Fibroblast of the aortic adventitia (primary cell): ENCODE measurements at regions not wholly inside any gene's neighbourhood (a gene's known extent, or its start where the extent isn't known, plus 50 kb on each side); places are given as distances from the start of the nearest gene placed in this dataset.

Experiments used
- DNase-seq: peaks from one replicate; pipeline ENCODE4 v3.0.0-alpha.2; 2010; ENCODE audit warnings: low read depth
- H3K4me3 ChIP-seq: 2 replicates; pipeline ENCODE4 v1.5.1; 2011; ENCODE audit warnings: low read depth, mild to moderate bottlenecking, control low read depth, low read length, moderate library complexity
- TF ChIP-seq, protein P1 (sequence below): IDR thresholded peaks from 2 replicates; pipeline ENCODE4 v1.5.1; 2011; ENCODE audit warnings: mild to moderate bottlenecking, low read length, control low read depth, inconsistent platforms; ENCODE audit not compliant: insufficient read depth

DNA sequence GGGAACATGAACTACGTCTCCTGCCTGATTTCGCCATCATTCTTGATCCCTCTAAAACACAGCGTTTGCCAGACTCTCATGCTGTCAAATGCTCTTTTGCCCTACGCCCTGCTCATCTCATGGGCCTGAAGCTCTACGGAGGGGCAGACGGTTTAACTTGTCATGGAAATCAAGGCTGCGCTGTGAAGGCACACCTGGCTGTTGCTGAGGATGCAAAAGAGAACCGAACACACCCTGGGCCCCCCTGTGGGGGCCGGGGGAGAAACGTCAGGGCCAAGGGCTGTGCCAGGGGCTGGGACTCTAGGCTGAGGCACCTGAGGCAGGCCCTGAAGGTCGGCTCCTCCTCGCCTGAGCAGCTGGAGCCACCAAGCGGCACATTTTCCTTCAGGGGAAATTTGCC, 957.2 kb downstream of the BRD1 start:
- H3K4me3 ChIP-seq, result no peak overlapping the region
- TF ChIP-seq, protein P1, sequence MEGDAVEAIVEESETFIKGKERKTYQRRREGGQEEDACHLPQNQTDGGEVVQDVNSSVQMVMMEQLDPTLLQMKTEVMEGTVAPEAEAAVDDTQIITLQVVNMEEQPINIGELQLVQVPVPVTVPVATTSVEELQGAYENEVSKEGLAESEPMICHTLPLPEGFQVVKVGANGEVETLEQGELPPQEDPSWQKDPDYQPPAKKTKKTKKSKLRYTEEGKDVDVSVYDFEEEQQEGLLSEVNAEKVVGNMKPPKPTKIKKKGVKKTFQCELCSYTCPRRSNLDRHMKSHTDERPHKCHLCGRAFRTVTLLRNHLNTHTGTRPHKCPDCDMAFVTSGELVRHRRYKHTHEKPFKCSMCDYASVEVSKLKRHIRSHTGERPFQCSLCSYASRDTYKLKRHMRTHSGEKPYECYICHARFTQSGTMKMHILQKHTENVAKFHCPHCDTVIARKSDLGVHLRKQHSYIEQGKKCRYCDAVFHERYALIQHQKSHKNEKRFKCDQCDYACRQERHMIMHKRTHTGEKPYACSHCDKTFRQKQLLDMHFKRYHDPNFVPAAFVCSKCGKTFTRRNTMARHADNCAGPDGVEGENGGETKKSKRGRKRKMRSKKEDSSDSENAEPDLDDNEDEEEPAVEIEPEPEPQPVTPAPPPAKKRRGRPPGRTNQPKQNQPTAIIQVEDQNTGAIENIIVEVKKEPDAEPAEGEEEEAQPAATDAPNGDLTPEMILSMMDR, result no peak
- DNase-seq, result no peak

DNA sequence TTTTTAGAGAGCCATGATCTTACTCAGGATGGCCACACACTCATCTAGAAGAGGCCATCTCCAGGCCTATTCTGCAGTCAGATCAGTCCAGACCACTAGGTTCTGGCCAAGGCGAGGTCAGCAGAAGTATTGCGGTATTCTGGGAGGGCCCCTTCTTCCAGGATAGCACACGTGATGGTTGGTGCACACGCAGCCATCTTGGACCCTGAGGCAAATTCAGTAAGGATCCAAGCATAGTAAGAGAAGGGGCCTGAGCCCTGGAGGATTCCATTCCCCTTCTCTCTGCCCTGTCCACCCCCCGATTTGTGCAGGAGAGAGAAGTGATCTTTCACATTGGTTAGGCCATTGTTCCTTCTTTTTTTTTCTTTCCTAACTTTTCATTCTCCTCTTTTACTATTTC, 957.9 kb downstream of the BRD1 start:
- TF ChIP-seq, protein P1, result no peak
- H3K4me3 ChIP-seq, result no peak overlapping the region
- no peak for DNase-seq

DNA sequence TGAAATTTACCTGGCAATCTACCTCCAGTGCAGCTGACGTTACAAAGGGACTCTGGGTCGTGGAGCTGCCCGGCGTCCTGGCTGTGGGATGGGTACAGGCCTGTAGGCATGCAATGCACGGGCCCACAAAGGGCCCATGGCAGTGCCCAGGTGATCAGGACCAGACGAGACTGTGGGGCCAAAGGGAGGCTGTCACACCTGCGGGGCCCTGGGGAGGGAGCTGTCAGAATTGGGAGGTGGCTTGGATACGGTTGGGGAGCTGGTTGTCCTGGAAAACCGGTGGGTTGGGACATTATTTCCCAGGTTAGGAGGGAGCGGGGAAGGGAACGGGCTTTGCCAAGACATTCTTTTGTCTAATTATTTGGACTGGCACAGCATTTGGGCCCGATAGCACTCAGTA, 958.5 kb downstream of the BRD1 start:
- DNase-seq, result no peak
- TF ChIP-seq, protein P1, result no peak

DNA sequence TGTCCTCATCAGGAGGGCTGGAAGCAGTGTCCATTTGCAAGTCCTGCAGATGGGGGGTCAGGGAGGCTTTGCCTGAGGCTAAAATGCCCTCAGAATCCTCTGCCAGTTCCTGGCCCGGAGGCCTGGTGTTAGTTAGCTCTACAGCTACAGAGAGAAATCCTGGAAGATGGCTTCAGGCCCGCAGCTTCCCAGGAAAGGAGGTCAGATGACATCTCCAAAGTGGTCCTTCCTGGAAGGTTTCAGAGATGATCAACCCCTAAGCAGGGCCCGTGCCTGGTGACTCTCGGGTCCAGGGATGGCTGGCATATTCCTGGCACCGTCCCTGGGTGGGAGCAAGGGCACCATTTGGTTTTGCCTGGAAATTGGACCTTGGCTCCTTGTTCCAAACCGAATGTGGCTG, 959.1 kb downstream of the BRD1 start:
- no peak for DNase-seq

More for the DNA sequence above, 958.5 kb downstream of the BRD1 start:
- H3K4me3 ChIP-seq, result no peak overlapping the region

DNA sequence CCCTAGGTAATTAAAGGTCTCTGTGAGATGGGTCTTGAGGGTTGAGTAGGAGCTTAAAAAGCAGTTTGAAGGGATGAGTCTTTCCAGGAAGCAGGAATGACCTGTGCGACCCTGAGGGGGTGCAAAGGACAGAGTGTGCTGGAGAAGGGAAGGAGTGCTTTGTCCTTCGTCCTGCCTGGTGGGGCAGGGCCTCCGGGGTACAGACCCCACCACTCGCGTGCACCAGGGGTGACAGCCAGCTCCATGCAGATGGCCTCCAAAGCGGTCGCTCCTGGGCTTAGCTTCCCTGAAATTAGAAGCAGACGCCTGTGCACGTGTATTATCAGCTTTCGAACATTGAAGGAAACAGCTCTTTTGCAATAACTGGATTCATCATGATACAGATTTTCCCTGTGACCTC, 959.8 kb downstream of the BRD1 start:
- TF ChIP-seq, protein P1, result no peak
- H3K4me3 ChIP-seq, result no peak overlapping the region
- no peak for DNase-seq

More for the DNA sequence above, 959.1 kb downstream of the BRD1 start:
- no peak overlapping the region for H3K4me3 ChIP-seq
- TF ChIP-seq, protein P1, result no peak

DNA sequence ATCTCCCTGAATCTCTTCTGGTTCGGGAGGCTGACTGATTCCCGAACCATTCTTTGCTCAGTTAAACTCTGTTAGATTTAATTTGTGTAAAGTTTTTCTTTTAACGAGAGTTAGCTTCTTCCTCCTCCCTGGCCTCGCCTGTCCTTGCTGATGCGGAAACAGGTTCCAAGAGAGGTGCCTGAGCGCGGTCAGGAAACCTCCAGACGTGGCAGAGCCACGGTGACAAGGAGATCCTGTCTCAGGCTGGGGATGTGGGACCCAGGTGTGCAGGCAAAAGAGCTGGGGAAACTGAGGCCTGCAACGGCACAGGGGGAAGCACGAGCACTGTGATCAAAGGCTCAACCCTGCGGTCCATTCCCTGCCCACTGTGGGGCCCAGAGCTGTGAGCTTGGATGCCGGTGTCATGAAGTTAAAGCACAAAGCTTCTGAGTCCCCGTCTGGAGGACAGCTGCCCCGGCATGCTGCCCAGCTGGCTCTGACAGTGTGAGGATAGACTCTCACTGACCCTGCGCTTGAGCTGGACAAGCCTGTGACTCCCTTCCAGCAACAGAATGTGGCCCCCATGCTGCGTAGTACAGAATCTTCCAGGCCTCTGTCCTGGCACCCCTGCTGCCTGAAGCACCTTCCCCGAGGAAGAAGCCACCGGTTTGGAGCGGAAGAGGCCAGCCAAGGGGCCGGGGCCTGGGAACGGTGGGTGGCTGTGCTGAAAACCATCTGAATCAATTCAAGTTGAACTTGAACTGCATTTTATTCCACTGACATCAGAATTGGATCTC, 960.6 kb downstream of the BRD1 start:
- TF ChIP-seq, protein P1, result no peak
- no peak overlapping the region for H3K4me3 ChIP-seq
- DNase-seq, result no peak

DNA sequence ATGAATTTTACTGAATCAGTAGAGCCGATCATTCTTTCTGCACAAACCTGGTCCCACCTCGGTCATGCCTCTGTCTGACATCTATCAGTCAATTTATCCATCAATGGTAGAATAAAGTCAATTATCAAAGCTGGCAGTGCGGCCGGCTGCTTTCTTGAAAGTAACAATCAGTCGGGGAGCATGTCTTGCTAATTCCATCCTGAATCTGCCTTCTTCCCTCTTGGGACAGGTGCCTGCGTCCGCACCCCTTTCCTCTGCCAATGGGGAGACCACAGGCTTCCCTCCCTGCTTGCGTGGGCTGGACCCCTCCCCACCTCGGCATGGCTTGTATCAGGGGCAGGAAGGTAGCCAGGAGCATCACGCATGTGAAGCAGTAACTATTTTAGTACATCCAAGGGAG, 962.9 kb downstream of the BRD1 start:
- DNase-seq, result no peak
- TF ChIP-seq, protein P1, result no peak
- no peak overlapping the region for H3K4me3 ChIP-seq
